ENCODE measurements at regions not wholly inside any gene's neighbourhood (a gene's known extent, or its start where the extent isn't known, plus 50 kb on each side); places are given as distances from the start of the nearest gene placed in this dataset.

GRCh38 chr12:114174326-114174725 is 208.2 kb upstream of the RBM19 start:
- ATAC-seq (no peak), DNase-seq (no peak)
- Mint-ChIP-seq H3K4me1 (no peaks in the 10 kb centered on the region), H3K9me3 (no peaks in the 10 kb centered on the region), H3K4me3 (no peak overlapping the region), H3K36me3 (no peaks in the 10 kb centered on the region), H3K27ac (no peak overlapping the region), H3K27me3 (ENCODE audit: low read depth in 2 of 2) (no peaks in the 10 kb centered on the region)
- 89% methylated on average over 1 of the region's 1 CpG for WGBS (ENCODE audit: insufficient coverage)
- TF ChIP-seq CTCF (IDR thresholded peaks at IDR 0.05), result no peak
- intact Hi-C loops (cut with micrococcal nuclease), result no loop called here
- Histone ChIP-seq H3K27ac (ENCODE audit: low read length) (no peak overlapping the region), H3K27me3 (ENCODE audit: control insufficient read depth, insufficient read depth, low read length) (no peaks in the 10 kb centered on the region), H3K4me3 (ENCODE audit: low read length) (no peak overlapping the region), H3K4me1 (ENCODE audit: control insufficient read depth, insufficient read depth, low read length) (no peaks in the 10 kb centered on the region), H3K9me3 (ENCODE audit: control insufficient read depth, insufficient read depth, low read length) (no peaks in the 10 kb centered on the region), H3K36me3 (ENCODE audit: control insufficient read depth, insufficient read depth, low read length) (no peaks in the 10 kb centered on the region)

DNA sequence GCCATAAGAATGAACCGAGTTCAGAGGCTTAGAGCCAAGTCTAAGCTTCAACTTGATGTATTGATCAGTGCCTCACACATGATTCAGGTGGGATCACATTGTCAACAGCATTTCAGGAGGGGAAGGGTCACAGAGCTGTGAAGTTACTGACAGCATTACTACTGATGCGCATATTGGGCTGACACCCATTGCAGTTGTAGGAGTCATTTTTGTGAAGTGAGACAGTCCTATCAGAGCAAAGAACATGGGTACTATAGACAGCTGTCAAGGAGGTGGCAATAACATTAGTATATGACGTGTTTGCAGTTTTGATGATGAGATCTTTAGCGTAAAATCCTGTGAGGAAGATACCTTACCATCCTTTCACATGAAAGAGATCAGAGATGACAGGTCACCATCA is 206.0 kb upstream of the RBM19 start:
- ATAC-seq, result no peak
- Mint-ChIP-seq H3K4me3 (no peak overlapping the region), H3K9me3 (no peaks in the 10 kb centered on the region), H3K4me1 (no peaks in the 10 kb centered on the region), H3K27ac (no peak overlapping the region), H3K27me3 (ENCODE audit: low read depth in 2 of 2) (no peaks in the 10 kb centered on the region), H3K36me3 (no peaks in the 10 kb centered on the region)
- Histone ChIP-seq H3K9me3 (ENCODE audit: control insufficient read depth, insufficient read depth, low read length) (no peaks in the 10 kb centered on the region), H3K4me1 (ENCODE audit: control insufficient read depth, insufficient read depth, low read length) (no peaks in the 10 kb centered on the region), H3K36me3 (ENCODE audit: control insufficient read depth, insufficient read depth, low read length) (no peaks in the 10 kb centered on the region), H3K27ac (ENCODE audit: low read length) (no peak overlapping the region), H3K4me3 (ENCODE audit: low read length) (no peak overlapping the region), H3K27me3 (ENCODE audit: control insufficient read depth, insufficient read depth, low read length) (no peaks in the 10 kb centered on the region)
- intact Hi-C loops (cut with micrococcal nuclease), result no loop called here
- TF ChIP-seq CTCF (IDR thresholded peaks at IDR 0.05), result no peak
- DNase-seq, result no peak
- WGBS (ENCODE audit: insufficient coverage), result 80% methylated on average over 4 of the region's 4 CpGs

DNA sequence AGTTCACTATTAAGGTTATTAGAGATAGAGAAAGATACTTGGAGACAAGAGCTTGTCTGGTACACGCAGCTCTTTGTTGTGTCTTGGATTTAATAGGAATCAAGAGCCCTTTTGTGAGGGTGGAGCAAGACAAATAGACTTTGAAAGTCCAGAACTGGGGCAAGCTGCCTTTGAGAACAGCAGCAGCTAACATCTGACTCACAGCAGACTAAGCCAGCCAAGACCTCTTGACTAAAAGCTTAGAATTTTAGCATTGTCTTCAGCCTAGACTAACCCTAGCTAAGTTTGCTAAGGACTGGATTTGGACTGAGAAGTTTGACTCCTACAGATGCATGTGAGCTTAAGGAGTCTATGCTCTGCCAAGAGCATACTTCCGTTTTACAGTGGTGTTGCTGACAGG is 201.9 kb upstream of the RBM19 start:
- no peak for ATAC-seq
- Mint-ChIP-seq H3K27ac (no peak overlapping the region), H3K9me3 (no peaks in the 10 kb centered on the region), H3K4me1 (no peaks in the 10 kb centered on the region), H3K27me3 (ENCODE audit: low read depth in 2 of 2) (no peaks in the 10 kb centered on the region), H3K4me3 (no peak overlapping the region), H3K36me3 (no peaks in the 10 kb centered on the region)
- intact Hi-C loops (cut with micrococcal nuclease), result no loop called here
- Histone ChIP-seq H3K27ac (ENCODE audit: low read length) (no peak overlapping the region), H3K4me1 (ENCODE audit: control insufficient read depth, insufficient read depth, low read length) (no peaks in the 10 kb centered on the region), H3K27me3 (ENCODE audit: control insufficient read depth, insufficient read depth, low read length) (no peaks in the 10 kb centered on the region), H3K4me3 (ENCODE audit: low read length) (no peak overlapping the region), H3K9me3 (ENCODE audit: control insufficient read depth, insufficient read depth, low read length) (no peaks in the 10 kb centered on the region), H3K36me3 (ENCODE audit: control insufficient read depth, insufficient read depth, low read length) (no peaks in the 10 kb centered on the region)
- no peak for DNase-seq
- 86% methylated on average over 2 of the region's 2 CpGs for WGBS (ENCODE audit: insufficient coverage)
- no peak for TF ChIP-seq CTCF (IDR thresholded peaks at IDR 0.05)

DNA sequence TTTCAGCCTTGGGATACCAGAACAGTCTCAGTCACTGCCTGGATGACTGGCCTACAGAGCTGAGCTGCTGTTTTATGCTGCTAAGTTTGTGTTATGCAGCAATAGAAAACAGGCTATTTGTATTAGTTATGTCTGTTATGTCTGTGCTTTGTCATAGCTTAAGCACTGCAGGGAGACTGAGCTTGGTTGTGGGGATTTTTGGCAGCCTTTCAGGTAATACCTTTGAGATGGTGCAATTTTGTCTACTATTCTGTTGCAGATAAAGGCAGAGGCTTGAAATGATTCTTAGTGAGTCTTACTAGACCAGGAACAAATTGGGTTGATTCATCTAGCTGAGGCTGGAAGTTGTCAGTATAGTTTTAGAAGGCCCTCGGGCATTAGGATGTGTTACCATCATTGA is 201.3 kb upstream of the RBM19 start:
- Histone ChIP-seq H3K4me3 (ENCODE audit: low read length) (no peak overlapping the region), H3K27ac (ENCODE audit: low read length) (no peak overlapping the region), H3K9me3 (ENCODE audit: control insufficient read depth, insufficient read depth, low read length) (no peaks in the 10 kb centered on the region), H3K27me3 (ENCODE audit: control insufficient read depth, insufficient read depth, low read length) (no peaks in the 10 kb centered on the region), H3K4me1 (ENCODE audit: control insufficient read depth, insufficient read depth, low read length) (no peaks in the 10 kb centered on the region), H3K36me3 (ENCODE audit: control insufficient read depth, insufficient read depth, low read length) (no peaks in the 10 kb centered on the region)
- Mint-ChIP-seq H3K9me3 (no peaks in the 10 kb centered on the region), H3K36me3 (no peaks in the 10 kb centered on the region), H3K27ac (no peak overlapping the region), H3K27me3 (ENCODE audit: low read depth in 2 of 2) (no peaks in the 10 kb centered on the region), H3K4me3 (no peak overlapping the region), H3K4me1 (no peaks in the 10 kb centered on the region)
- WGBS (ENCODE audit: insufficient coverage), result 92% methylated on average over 1 of the region's 1 CpG
- intact Hi-C loops (cut with micrococcal nuclease), result no loop called here
- TF ChIP-seq CTCF (IDR thresholded peaks at IDR 0.05), result no peak
- DNase-seq (no peak), ATAC-seq (no peak)
